IMR-90 (cell line): ENCODE measurements at regions not wholly inside any gene's neighbourhood (a gene's known extent, or its start where the extent isn't known, plus 50 kb on each side); places are given as distances from the start of the nearest gene placed in this dataset.
A peak's percentile ranks its signal among the peaks of the same experiment; 100 is the strongest.

Experiments
- ATAC-seq: fragments of 200-7000 bp; cut with Tn5 transposase; 2 replicates; pipeline ENCODE4 v1.9.1; 2020; ENCODE audit warnings: low read depth, mild to moderate bottlenecking, moderate library complexity
- BruUV-seq: library from RNA; stranded (reverse); fragments of 400-500 nt; replicated peaks from 2 replicates; lab custom pipeline; 2021; lab: Mats Ljungman, UMichigan
- CTCF ChIA-PET: fragments of 300-600 bp; formaldehyde crosslinking; extraction: SDS; loops from one replicate; lab custom pipeline; 2021; ENCODE audit warnings: antibody characterized with exemption; lab: Yijun Ruan, JAX
- POLR2A ChIA-PET: fragments of 300-600 bp; sonication (Branson Sonifier 250); formaldehyde crosslinking; loops from one replicate; lab custom pipeline; 2022; ENCODE audit warnings: antibody characterized with exemption; ENCODE audit not compliant: unreplicated experiment; lab: Charles Lee
- DNase-seq: peaks from one replicate; pipeline ENCODE4 v3.0.0; 2013
- H2AFZ ChIP-seq: replicated peaks from 2 replicates; pipeline ENCODE3; 2013; ENCODE audit warnings: low read length, mild to moderate bottlenecking; ENCODE audit not compliant: poor library complexity
- H2AK5ac ChIP-seq: 2 replicates; pipeline ENCODE4 v1.6.1; 2013; ENCODE audit warnings: low read depth, low read length, inconsistent platforms
- H2AK9ac ChIP-seq: replicated peaks from 2 replicates; pipeline ENCODE3; 2013; ENCODE audit warnings: mild to moderate bottlenecking, low read depth, low read length, moderate library complexity; ENCODE audit not compliant: poor library complexity
- H2BK120ac ChIP-seq: 2 replicates; pipeline ENCODE4 v1.6.1; 2013; ENCODE audit warnings: low read depth, low read length, inconsistent platforms
- H2BK15ac ChIP-seq: 3 replicates; pipeline ENCODE4 v1.6.1; 2013; ENCODE audit warnings: low read depth, low read length, inconsistent platforms
- H2BK20ac ChIP-seq: 2 replicates; pipeline ENCODE4 v1.6.1; 2013; ENCODE audit warnings: low read depth, mild to moderate bottlenecking, inconsistent platforms, low read length, moderate library complexity
- H2BK5ac ChIP-seq: 2 replicates; pipeline ENCODE4 v1.6.1; 2013; ENCODE audit warnings: mild to moderate bottlenecking, low read depth, low read length, inconsistent platforms; ENCODE audit not compliant: poor library complexity, severe bottlenecking
- H3K14ac ChIP-seq: replicated peaks from 2 replicates; pipeline ENCODE4 v1.6.1; 2013; ENCODE audit warnings: low read depth, low read length, inconsistent platforms
- H3K18ac ChIP-seq: 2 replicates; pipeline ENCODE4 v1.6.1; 2013; ENCODE audit warnings: low read depth, low read length, control low read depth
- H3K23ac ChIP-seq: 2 replicates; pipeline ENCODE4 v1.6.1; 2013; ENCODE audit warnings: low read depth, low read length, inconsistent platforms
- H3K27ac ChIP-seq: 2 replicates; pipeline ENCODE4 v1.5.1; 2013; ENCODE audit warnings: mild to moderate bottlenecking, control low read depth, low read length; ENCODE audit not compliant: insufficient read depth
- H3K27me3 ChIP-seq: 2 replicates; pipeline ENCODE4 v1.6.1; 2013; ENCODE audit warnings: low read length; ENCODE audit not compliant: control insufficient read depth, insufficient read depth
- H3K36me3 ChIP-seq: 2 replicates; pipeline ENCODE4 v1.6.1; 2013; ENCODE audit warnings: low read length, mixed read lengths; ENCODE audit not compliant: control insufficient read depth, insufficient read depth
- H3K4ac ChIP-seq: 2 replicates; pipeline ENCODE4 v1.6.1; 2013; ENCODE audit warnings: low read depth, low read length, inconsistent platforms
- H3K4me1 ChIP-seq: 2 replicates; pipeline ENCODE4 v1.6.1; 2013; ENCODE audit warnings: low read length, mixed read lengths; ENCODE audit not compliant: control insufficient read depth, insufficient read depth
- H3K4me2 ChIP-seq: 2 replicates; pipeline ENCODE4 v1.6.1; 2013; ENCODE audit warnings: low read depth, mild to moderate bottlenecking, control low read depth, low read length, moderate library complexity
- H3K4me3 ChIP-seq: 2 replicates; pipeline ENCODE4 v1.5.1; 2013; ENCODE audit warnings: low read depth, mild to moderate bottlenecking, control low read depth, low read length, moderate library complexity; ENCODE audit not compliant: insufficient read depth
- H3K56ac ChIP-seq: 2 replicates; pipeline ENCODE4 v1.6.1; 2013; ENCODE audit warnings: low read length, inconsistent platforms; ENCODE audit not compliant: insufficient read depth; ENCODE audit errors: extremely low read depth
- H3K79me1 ChIP-seq, 2 experiments: 2 replicates each; pipeline ENCODE4 v1.6.1; 2013; ENCODE audit warnings: low read length in 2 of 2, inconsistent platforms in 1 of 2, low read depth in 1 of 2
- H3K9ac ChIP-seq: 2 replicates; pipeline ENCODE4 v1.6.1; 2013; ENCODE audit warnings: low read depth, low read length, control low read depth
- H3K9me1 ChIP-seq: 2 replicates; pipeline ENCODE4 v1.6.1; 2013; ENCODE audit warnings: low read length, inconsistent platforms; ENCODE audit not compliant: insufficient read depth
- H3K9me3 ChIP-seq: 2 replicates; pipeline ENCODE4 v1.6.1; 2013; ENCODE audit warnings: low read length; ENCODE audit not compliant: control insufficient read depth, insufficient read depth
- H4K20me1 ChIP-seq: 2 replicates; pipeline ENCODE4 v1.6.1; 2013; ENCODE audit warnings: low read length, inconsistent platforms; ENCODE audit not compliant: insufficient read depth
- H4K5ac ChIP-seq: 2 replicates; pipeline ENCODE4 v1.6.1; 2013; ENCODE audit warnings: mild to moderate bottlenecking, low read depth, low read length, control low read depth
- H4K8ac ChIP-seq, 2 experiments: 2 replicates each; pipeline ENCODE4 v1.6.1; 2013; ENCODE audit warnings: low read depth in 2 of 2, low read length in 2 of 2, control low read depth in 1 of 2, inconsistent platforms in 1 of 2
- H4K91ac ChIP-seq: 2 replicates; pipeline ENCODE4 v1.6.1; 2013; ENCODE audit warnings: low read depth, low read length, inconsistent platforms; ENCODE audit not compliant: insufficient read depth
- BHLHE40 ChIP-seq: fragments of 150-350 bp; IDR thresholded peaks from 2 replicates; pipeline ENCODE4 v1.6.1; 2016; ENCODE audit warnings: mild to moderate bottlenecking, low read depth, low read length
- CEBPB ChIP-seq: IDR thresholded peaks from 2 replicates; pipeline ENCODE4 v1.6.1; 2012; ENCODE audit warnings: low read depth, low read length, improper control_type of control experiment
- CTCF ChIP-seq: conservative IDR thresholded peaks from 2 replicates; pipeline ENCODE4 v1.5.1; 2012; ENCODE audit warnings: mild to moderate bottlenecking, low read depth, low read length, improper control_type of control experiment
- FOS ChIP-seq: fragments of 150-350 bp; IDR thresholded peaks from 2 replicates; pipeline ENCODE4 v1.6.1; 2016; ENCODE audit warnings: low read depth, low read length
- MAFK ChIP-seq: IDR thresholded peaks from 2 replicates; pipeline ENCODE4 v1.6.1; 2012; ENCODE audit warnings: low read depth, low read length, improper control_type of control experiment
- MAZ ChIP-seq: IDR thresholded peaks from 2 replicates; pipeline ENCODE4 v1.6.1; 2012; ENCODE audit warnings: low read depth, mild to moderate bottlenecking, low read length, improper control_type of control experiment, moderate library complexity, borderline replicate concordance
- MXI1 ChIP-seq: IDR thresholded peaks from 2 replicates; pipeline ENCODE4 v1.6.1; 2012; ENCODE audit warnings: low read depth, mild to moderate bottlenecking, low read length, moderate library complexity, borderline replicate concordance
- NFE2L2 ChIP-seq: fragments of 150-350 bp; IDR thresholded peaks from 2 replicates; pipeline ENCODE4 v1.6.1; 2016; ENCODE audit warnings: low read depth, mild to moderate bottlenecking, low read length
- POLR2A ChIP-seq: IDR thresholded peaks from 2 replicates; pipeline ENCODE4 v1.6.1; 2012; ENCODE audit warnings: mild to moderate bottlenecking, low read depth, low read length
- RAD21 ChIP-seq: IDR thresholded peaks from 2 replicates; pipeline ENCODE4 v1.6.1; 2012; ENCODE audit warnings: low read length, improper control_type of control experiment
- RCOR1 ChIP-seq: IDR thresholded peaks from 2 replicates; pipeline ENCODE4 v1.6.1; 2012; ENCODE audit warnings: mild to moderate bottlenecking, low read length, improper control_type of control experiment; ENCODE audit not compliant: insufficient replicate concordance
- RFX5 ChIP-seq: IDR thresholded peaks from 2 replicates; pipeline ENCODE4 v1.8.0; 2012; ENCODE audit warnings: low read depth, mild to moderate bottlenecking, low read length, moderate library complexity
- SMC3 ChIP-seq: fragments of 150-350 bp; IDR thresholded peaks from 2 replicates; pipeline ENCODE4 v1.6.1; 2016; ENCODE audit warnings: low read depth, mild to moderate bottlenecking, antibody characterized with exemption, low read length, moderate library complexity
- USF2 ChIP-seq: fragments of 150-350 bp; IDR thresholded peaks from 2 replicates; pipeline ENCODE4 v1.6.1; 2017; ENCODE audit warnings: mild to moderate bottlenecking, antibody characterized with exemption, low read length, low read depth
- WGBS, 2 experiments: methylation state at CpG; one replicate each; pipeline versions ENCODE4 v1.1.5 to v1.1.7; 2013; ENCODE audit warnings: missing lambda C conversion rate in 2 of 2; ENCODE audit not compliant: insufficient read length in 1 of 2; ENCODE audit errors: extremely low coverage in 2 of 2; 5-methylcytosine and 5-hydroxymethylcytosine counted together
- dilution Hi-C: fragments of 300-500 bp; cut with HindIII; formaldehyde crosslinking; loops from one replicate; pipeline ENCODE4 v1.14.3; 2018; ENCODE audit warnings: low sequenced_read_pairs; ENCODE audit not compliant: unreplicated experiment
- in situ Hi-C: fragments of 300-500 bp; cut with MboI; formaldehyde crosslinking; loops from 3 replicates; pipeline ENCODE4 v1.14.3; 2019; ENCODE audit warnings: low sequenced_read_pairs, inconsistent platforms, mixed read lengths
- intact Hi-C: fragments of 100-400 bp; cut with micrococcal nuclease; formaldehyde crosslinking; loops from 2 replicates; pipeline ENCODE4 v1.10.0; 2022

DNA sequence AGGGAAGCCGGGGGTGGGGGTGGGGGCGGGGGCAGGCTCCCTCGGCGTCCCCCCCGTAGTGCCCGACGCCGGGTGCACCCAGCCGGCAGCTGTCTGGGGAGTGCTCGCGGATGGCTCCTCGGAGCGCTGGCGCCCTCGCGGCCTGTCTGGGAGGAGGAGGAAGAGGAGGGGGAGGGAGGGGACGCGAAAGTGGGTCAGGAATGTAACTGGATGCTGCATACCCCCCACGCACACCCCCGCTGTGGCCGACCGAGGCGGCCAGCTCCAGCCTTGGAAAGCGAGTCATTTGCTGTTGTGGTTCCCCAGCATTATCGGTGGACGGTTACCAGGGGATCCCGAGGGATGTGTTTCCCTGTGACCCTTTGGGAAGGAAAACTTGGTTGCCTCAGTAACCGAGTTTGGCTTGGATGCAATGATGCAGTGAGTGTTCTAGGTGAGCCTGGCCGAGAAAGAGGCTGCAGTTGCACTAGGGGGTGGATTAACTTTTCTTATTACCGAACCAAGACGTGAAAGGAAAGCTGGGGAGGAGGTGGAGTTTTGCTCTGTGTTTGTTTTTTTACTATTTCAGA, 55.2 kb upstream of the RREB1 start:
- BruUV-seq: no TSS peak
- WGBS, 2 experiments: 2% methylated on average over 8 of the region's 31 CpGs; no CpG with 5 or more reads in 1 of the 2 experiments
- peak overlapping the region; percentile 37 for H3K4me3 ChIP-seq
- H3K23ac ChIP-seq: peak overlapping the region; percentile 23; the same call in 1 of the 2 replicates
- H2AFZ ChIP-seq: peak overlapping the region; percentile 92
- peak; percentile 65 for DNase-seq
- H3K56ac ChIP-seq: no peak overlapping the region
- peak overlapping the region; percentile 62 for H3K4me2 ChIP-seq
- H4K5ac ChIP-seq: no peak overlapping the region
- in situ Hi-C loops (no loop called here), intact Hi-C loops (no loop called here), dilution Hi-C loops (no loop called here)
- H2BK5ac ChIP-seq: no peak overlapping the region
- ATAC-seq: peak; percentile 65
- no peaks in the 10 kb centered on the region for H3K9me1 ChIP-seq
- no peak overlapping the region for H3K18ac ChIP-seq
- H3K9ac ChIP-seq: no peak overlapping the region; the same call in 1 of the 2 replicates
- H2BK15ac ChIP-seq: no peak overlapping the region; the same call in 2 of the 3 replicates
- H4K20me1 ChIP-seq: no peaks in the 10 kb centered on the region
- H2BK20ac ChIP-seq: no peak overlapping the region
- no peaks in the 10 kb centered on the region for H3K27me3 ChIP-seq
- no peaks in the 10 kb centered on the region for H3K9me3 ChIP-seq
- 0 out of 2 replicates have a peak overlapping the region, but pooled peaks have one; percentile 22 for H3K14ac ChIP-seq
- peaks cover 4% of the 10 kb centered on the region for H3K4me1 ChIP-seq
- no peaks in the 10 kb centered on the region for H3K36me3 ChIP-seq
- H2BK120ac ChIP-seq: peak overlapping the region; percentile 21; the same call in 1 of the 2 replicates
- no peak overlapping the region for H2AK5ac ChIP-seq
- TF ChIP-seq NFE2L2 (no peak), CEBPB (no peak), RAD21 (no peak), RFX5 (no peak), USF2 (no peak), SMC3 (no peak), FOS (no peak), MXI1 (no peak), RCOR1 (no peak), BHLHE40 (no peak), CTCF (no peak), MAZ (no peak), POLR2A (no peak), MAFK (no peak)
- ChIA-PET CTCF (no interaction called here), POLR2A (no interaction called here)
- peak overlapping the region; percentile 28; the same call in 1 of the 2 replicates for H3K4ac ChIP-seq
- H3K27ac ChIP-seq: no peak overlapping the region
- H3K79me1 ChIP-seq: no peaks in the 10 kb centered on the region
- peak overlapping the region in 1 of 2 experiments; percentile 58; a peak in 2 of 4 replicates for H4K8ac ChIP-seq
- peak overlapping the region; percentile 56 for H2AK9ac ChIP-seq
- no peak overlapping the region for H4K91ac ChIP-seq
